HT-29 (cell line): ENCODE measurements at regions not wholly inside any gene's neighbourhood (a gene's known extent, or its start where the extent isn't known, plus 50 kb on each side); places are given as distances from the start of the nearest gene placed in this dataset.

Experiments
- DNase-seq: peaks from one replicate; pipeline ENCODE4 v3.0.0-alpha.2; 2015; ENCODE audit warnings: low spot score

GRCh38 chr9:73014011-73014410, 61.2 kb upstream of the ALDH1A1 start:
- no peak for DNase-seq

- DNase-seq: no peak
Observed at GRCh38 chr9:73011956-73012355, 59.1 kb upstream of the ALDH1A1 start.

GRCh38 chr9:73011181-73011750, 58.4 kb upstream of the ALDH1A1 start:
- DNase-seq: no peak

GRCh38 chr9:73009649-73010288, 56.9 kb upstream of the ALDH1A1 start:
- DNase-seq: no peak

- DNase-seq: no peak
Observed at GRCh38 chr9:73007966-73008672, 55.3 kb upstream of the ALDH1A1 start.

- no peak for DNase-seq
Observed at GRCh38 chr9:73006986-73007385, 54.1 kb upstream of the ALDH1A1 start.
